PC-9 (cell line): ENCODE measurements at regions not wholly inside any gene's neighbourhood (a gene's known extent, or its start where the extent isn't known, plus 50 kb on each side); places are given as distances from the start of the nearest gene placed in this dataset.

ENCODE experiments used
- BruUV-seq: library from RNA; stranded (reverse); fragments of 400-500 nt; replicated peaks from 2 replicates; lab custom pipeline; 2021; lab: Mats Ljungman, UMichigan
- CTCF ChIA-PET: fragments of 300-600 bp; sonication (Branson Sonifier 250); formaldehyde crosslinking; loops from one replicate; lab custom pipeline; 2022; ENCODE audit warnings: antibody characterized with exemption; lab: Charles Lee
- POLR2A ChIA-PET: fragments of 300-600 bp; sonication (Branson Sonifier 250); formaldehyde crosslinking; loops from one replicate; lab custom pipeline; 2022; ENCODE audit warnings: antibody characterized with exemption; ENCODE audit not compliant: unreplicated experiment; lab: Charles Lee
- DNase-seq, 2 experiments: peaks; one replicate each; pipeline versions ENCODE4 v3.0.0 to v3.0.0-alpha.2; 2015 to 2022; ENCODE audit warnings: mixed read lengths in 1 of 2
- H2AFZ ChIP-seq: fragments of 200-600 bp; sonication (generic); 2 replicates; pipeline ENCODE4 v1.8.1; 2017; ENCODE audit warnings: antibody characterized with exemption
- H3F3A ChIP-seq: fragments of 200-600 bp; sonication (generic); 2 replicates; pipeline ENCODE4 v1.8.1; 2017; ENCODE audit warnings: antibody characterized with exemption, mild to moderate bottlenecking, low read depth; ENCODE audit not compliant: insufficient read depth
- H3K27ac ChIP-seq: fragments of 200-600 bp; sonication (generic); 2 replicates; pipeline ENCODE4 v1.6.1; 2016; ENCODE audit warnings: mixed run types
- H3K27me3 ChIP-seq: fragments of 200-600 bp; sonication (generic); 2 replicates; pipeline ENCODE4 v1.6.1; 2016; ENCODE audit warnings: low read depth, mixed run types; ENCODE audit not compliant: insufficient read depth
- H3K36me3 ChIP-seq: fragments of 200-600 bp; sonication (generic); 2 replicates; pipeline ENCODE4 v1.6.1; 2016; ENCODE audit warnings: low read depth, mixed run types
- H3K4me1 ChIP-seq: fragments of 200-600 bp; sonication (generic); replicated peaks from 2 replicates; pipeline ENCODE4 v1.6.1; 2016; ENCODE audit warnings: mixed run types; ENCODE audit not compliant: insufficient read depth
- H3K4me2 ChIP-seq: fragments of 200-600 bp; sonication (generic); 2 replicates; pipeline ENCODE4 v1.6.1; 2017; ENCODE audit warnings: mixed run types
- H3K4me3 ChIP-seq: fragments of 200-600 bp; sonication (generic); 2 replicates; pipeline ENCODE4 v1.6.1; 2016; ENCODE audit warnings: mixed run types
- H3K79me2 ChIP-seq: fragments of 200-600 bp; sonication (generic); 2 replicates; pipeline ENCODE4 v1.6.1; 2017; ENCODE audit warnings: low read depth, mixed run types
- H3K9me2 ChIP-seq: fragments of 200-600 bp; sonication (generic); 2 replicates; pipeline ENCODE4 v1.8.1; 2017; ENCODE audit warnings: mild to moderate bottlenecking; ENCODE audit not compliant: insufficient read depth
- H3K9me3 ChIP-seq: fragments of 200-600 bp; sonication (generic); 2 replicates; pipeline ENCODE4 v1.8.1; 2016; ENCODE audit warnings: low read depth; ENCODE audit not compliant: insufficient read depth
- H4K20me1 ChIP-seq: fragments of 200-600 bp; sonication (generic); 2 replicates; pipeline ENCODE4 v1.8.1; 2017; ENCODE audit not compliant: insufficient read depth
- EZH2 ChIP-seq: fragments of 200-600 bp; sonication (generic); IDR thresholded peaks from 2 replicates; pipeline ENCODE4 v1.8.0; 2017; ENCODE audit warnings: antibody characterized with exemption, low read depth
- intact Hi-C: fragments of 100-400 bp; cut with micrococcal nuclease; formaldehyde crosslinking; loops from one replicate; pipeline ENCODE4 v1.10.0; 2022; ENCODE audit not compliant: unreplicated experiment
- TF ChIP-seq, protein P1 (sequence below): fragments of 200-600 bp; sonication (generic); conservative IDR thresholded peaks from 2 replicates; pipeline ENCODE4 v1.6.1; 2017; ENCODE audit warnings: mixed run types, antibody characterized with exemption, mild to moderate bottlenecking, moderate library complexity

- no peaks in the 10 kb centered on the region for H3F3A ChIP-seq
- no peak for TF ChIP-seq EZH2
- TF ChIP-seq, protein P1, sequence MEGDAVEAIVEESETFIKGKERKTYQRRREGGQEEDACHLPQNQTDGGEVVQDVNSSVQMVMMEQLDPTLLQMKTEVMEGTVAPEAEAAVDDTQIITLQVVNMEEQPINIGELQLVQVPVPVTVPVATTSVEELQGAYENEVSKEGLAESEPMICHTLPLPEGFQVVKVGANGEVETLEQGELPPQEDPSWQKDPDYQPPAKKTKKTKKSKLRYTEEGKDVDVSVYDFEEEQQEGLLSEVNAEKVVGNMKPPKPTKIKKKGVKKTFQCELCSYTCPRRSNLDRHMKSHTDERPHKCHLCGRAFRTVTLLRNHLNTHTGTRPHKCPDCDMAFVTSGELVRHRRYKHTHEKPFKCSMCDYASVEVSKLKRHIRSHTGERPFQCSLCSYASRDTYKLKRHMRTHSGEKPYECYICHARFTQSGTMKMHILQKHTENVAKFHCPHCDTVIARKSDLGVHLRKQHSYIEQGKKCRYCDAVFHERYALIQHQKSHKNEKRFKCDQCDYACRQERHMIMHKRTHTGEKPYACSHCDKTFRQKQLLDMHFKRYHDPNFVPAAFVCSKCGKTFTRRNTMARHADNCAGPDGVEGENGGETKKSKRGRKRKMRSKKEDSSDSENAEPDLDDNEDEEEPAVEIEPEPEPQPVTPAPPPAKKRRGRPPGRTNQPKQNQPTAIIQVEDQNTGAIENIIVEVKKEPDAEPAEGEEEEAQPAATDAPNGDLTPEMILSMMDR, result no peak
- H3K27me3 ChIP-seq, result peaks cover 95% of the 10 kb centered on the region
- no peak for DNase-seq
- H3K27ac ChIP-seq, result no peak overlapping the region
- no TSS peak for BruUV-seq
- H3K4me1 ChIP-seq, result no peaks in the 10 kb centered on the region
- POLR2A ChIA-PET, result no interaction called here
- H3K79me2 ChIP-seq, result no peaks in the 10 kb centered on the region
- intact Hi-C loops, result no loop called here
- CTCF ChIA-PET, result no interaction called here
- H3K36me3 ChIP-seq, result no peaks in the 10 kb centered on the region
- no peak overlapping the region for H3K4me3 ChIP-seq
- H3K4me2 ChIP-seq, result no peak overlapping the region
- H3K9me2 ChIP-seq, result no peaks in the 10 kb centered on the region
- no peaks in the 10 kb centered on the region for H3K9me3 ChIP-seq
- no peak overlapping the region for H2AFZ ChIP-seq
- no peaks in the 10 kb centered on the region for H4K20me1 ChIP-seq
Observed at GRCh38 chr5:2200261-2200950, 317.7 kb upstream of the IRX4 start.

DNA sequence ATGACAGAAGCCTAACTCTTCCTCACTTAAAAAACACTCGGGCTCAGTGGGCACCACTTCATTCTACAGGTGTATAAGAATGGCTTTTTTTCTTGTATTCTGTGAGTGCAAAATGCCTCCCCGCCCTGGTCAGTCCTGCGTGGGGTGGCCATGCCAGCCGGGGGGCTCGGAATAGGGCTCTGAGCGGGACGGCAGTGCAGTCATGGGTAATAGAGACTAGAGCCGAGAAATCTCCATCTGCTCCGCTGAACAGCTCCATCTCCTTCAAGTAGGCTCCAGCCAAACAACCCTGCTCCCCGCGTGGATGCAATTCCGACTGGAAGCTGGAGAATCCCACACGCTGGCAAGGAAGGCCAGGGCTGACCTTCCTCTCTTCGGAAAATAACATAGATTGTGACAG, 317.0 kb upstream of the IRX4 start:
- POLR2A ChIA-PET, result no interaction called here
- BruUV-seq, result no TSS peak
- intact Hi-C loops, result no loop called here
- Histone ChIP-seq H3K36me3 (no peaks in the 10 kb centered on the region), H4K20me1 (no peaks in the 10 kb centered on the region), H3F3A (no peaks in the 10 kb centered on the region), H3K4me1 (no peaks in the 10 kb centered on the region), H3K27ac (no peak overlapping the region), H3K4me3 (no peak overlapping the region), H3K79me2 (no peaks in the 10 kb centered on the region), H3K27me3 (peaks cover 95% of the 10 kb centered on the region), H3K9me3 (no peaks in the 10 kb centered on the region), H3K4me2 (no peak overlapping the region), H2AFZ (no peak overlapping the region), H3K9me2 (no peaks in the 10 kb centered on the region)
- no peak for DNase-seq
- TF ChIP-seq, protein P1, result no peak
- TF ChIP-seq EZH2, result no peak
- CTCF ChIA-PET, result no interaction called here

DNA sequence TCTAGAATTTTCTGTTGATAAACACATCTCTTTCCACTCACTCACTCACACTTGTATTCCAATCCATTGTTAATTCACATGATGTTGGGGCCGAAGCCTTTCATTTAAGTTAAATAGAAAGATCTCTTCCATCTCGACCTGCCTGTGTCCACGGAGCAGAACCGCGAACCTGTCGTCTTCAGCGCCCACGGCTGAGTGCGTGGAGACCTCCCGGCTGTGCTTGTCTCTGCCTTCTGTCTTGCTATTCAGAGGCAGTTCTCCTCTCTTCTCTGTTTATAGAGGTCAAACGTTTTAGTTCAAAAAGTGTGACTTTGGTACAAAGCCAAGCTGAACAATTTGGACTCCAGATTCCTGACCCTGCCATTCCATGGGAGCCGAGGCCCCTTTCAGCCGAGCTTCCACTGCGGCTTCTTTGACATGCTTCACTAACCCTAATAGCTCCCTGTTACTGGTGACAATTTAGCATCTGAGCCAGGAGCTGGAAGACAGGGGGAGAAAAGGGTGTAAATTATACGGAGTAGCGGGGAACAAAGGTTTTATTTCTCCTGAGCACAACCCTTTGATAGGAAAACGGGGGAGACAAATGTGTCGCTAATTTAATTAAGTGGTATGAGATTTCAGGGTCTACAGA, 314.4 kb upstream of the IRX4 start:
- peaks cover 96% of the 10 kb centered on the region for H3K27me3 ChIP-seq
- no peak overlapping the region for H3K27ac ChIP-seq
- no peaks in the 10 kb centered on the region; the same call in 1 of the 2 replicates for H4K20me1 ChIP-seq
- intact Hi-C loops, result no loop called here
- POLR2A ChIA-PET, result no interaction called here
- DNase-seq, result no peak
- no peaks in the 10 kb centered on the region for H3K9me2 ChIP-seq
- no peaks in the 10 kb centered on the region for H3K79me2 ChIP-seq
- no peaks in the 10 kb centered on the region for H3K4me1 ChIP-seq
- H3K4me2 ChIP-seq, result no peak overlapping the region
- H3K4me3 ChIP-seq, result no peak overlapping the region
- no TSS peak for BruUV-seq
- H3K9me3 ChIP-seq, result no peaks in the 10 kb centered on the region
- CTCF ChIA-PET, result no interaction called here
- H3K36me3 ChIP-seq, result no peaks in the 10 kb centered on the region
- TF ChIP-seq, protein P1, result no peak
- TF ChIP-seq EZH2, result peak; percentile 44; the same call in 1 of the 2 replicates
- H3F3A ChIP-seq, result no peaks in the 10 kb centered on the region
- no peak overlapping the region for H2AFZ ChIP-seq
